Erythroblast (primary cell): ENCODE measurements at regions not wholly inside any gene's neighbourhood (a gene's known extent, or its start where the extent isn't known, plus 50 kb on each side); places are given as distances from the start of the nearest gene placed in this dataset.
"Not testable (repeated sequence)": the region's sequence is repeated elsewhere in the genome, so short reads cannot be mapped to it uniquely, and the experiment has no call there.

Experiments
- GATA1 ChIP-seq: IDR thresholded peaks from 2 replicates; pipeline ENCODE4 v1.6.1; 2011; ENCODE audit warnings: low read depth, mild to moderate bottlenecking, control low read depth, low read length, moderate library complexity
- POLR2A ChIP-seq: IDR thresholded peaks from 2 replicates; pipeline ENCODE4 v1.6.1; 2011; ENCODE audit warnings: mild to moderate bottlenecking, low read length

DNA sequence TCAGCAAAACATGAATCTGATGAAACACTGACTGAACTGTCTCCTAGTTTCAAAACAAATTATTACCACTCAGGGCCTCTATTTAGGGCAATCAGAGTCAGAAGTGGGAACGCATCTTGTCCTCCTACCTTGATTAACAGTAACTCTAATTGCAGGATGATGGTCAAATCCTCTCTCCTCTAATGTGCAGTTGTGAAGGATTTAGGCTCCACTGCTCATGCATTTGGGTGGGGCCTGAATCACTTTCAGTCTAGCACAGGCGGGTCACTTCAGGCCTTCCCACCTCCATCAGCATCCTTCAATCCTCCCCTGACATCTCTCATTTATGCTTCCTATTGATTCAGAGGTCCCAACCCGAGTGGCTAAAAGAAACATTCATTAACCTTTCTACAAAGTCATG is 67.5 kb upstream of the AGAP9 start:
- not testable (repeated sequence) for TF ChIP-seq GATA1, POLR2A
